Smooth muscle cell (in vitro differentiated cells): ENCODE measurements at regions not wholly inside any gene's neighbourhood (a gene's known extent, or its start where the extent isn't known, plus 50 kb on each side); places are given as distances from the start of the nearest gene placed in this dataset.

Source experiments
- DNase-seq: peaks from one replicate; lab custom pipeline; 2025; ENCODE audit not compliant: unreplicated experiment; lab: John Stamatoyannopoulos, UW
- H2AFZ ChIP-seq: fragments of 200-600 bp; sonication (generic); 2 replicates; pipeline ENCODE4 v1.6.0; 2016; ENCODE audit warnings: antibody characterized with exemption, low read depth, mild to moderate bottlenecking
- H3F3A ChIP-seq: fragments of 200-600 bp; sonication (generic); 2 replicates; pipeline ENCODE4 v1.6.0; 2017; ENCODE audit warnings: antibody characterized with exemption, low read depth
- H3K27ac ChIP-seq: fragments of 200-600 bp; sonication (generic); 2 replicates; pipeline ENCODE4 v1.5.1; 2016; ENCODE audit warnings: low read depth, mild to moderate bottlenecking
- H3K27me3 ChIP-seq: fragments of 200-600 bp; sonication (generic); 2 replicates; pipeline ENCODE4 v1.6.1; 2016; ENCODE audit warnings: low read depth, mild to moderate bottlenecking
- H3K36me3 ChIP-seq: fragments of 200-600 bp; sonication (generic); 2 replicates; pipeline ENCODE4 v1.5.1; 2016; ENCODE audit warnings: low read depth
- H3K4me1 ChIP-seq: fragments of 200-600 bp; sonication (generic); 2 replicates; pipeline ENCODE4 v1.5.1; 2016; ENCODE audit warnings: low read depth
- H3K4me2 ChIP-seq: fragments of 200-600 bp; sonication (generic); 2 replicates; pipeline ENCODE4 v1.6.0; 2016; ENCODE audit warnings: mild to moderate bottlenecking
- H3K4me3 ChIP-seq: fragments of 200-600 bp; sonication (generic); 2 replicates; pipeline ENCODE4 v1.5.1; 2016; ENCODE audit warnings: mild to moderate bottlenecking
- H3K79me2 ChIP-seq: fragments of 200-600 bp; sonication (generic); 2 replicates; pipeline ENCODE4 v1.6.0; 2016; ENCODE audit warnings: low read depth, mild to moderate bottlenecking
- H3K9ac ChIP-seq: fragments of 200-600 bp; sonication (generic); 2 replicates; pipeline ENCODE4 v1.6.0; 2016; ENCODE audit warnings: low read depth
- H3K9me3 ChIP-seq: fragments of 200-600 bp; sonication (generic); replicated peaks from 2 replicates; pipeline ENCODE4 v1.5.1; 2016; ENCODE audit warnings: low read depth
- H4K20me1 ChIP-seq: fragments of 200-600 bp; sonication (generic); 2 replicates; pipeline ENCODE4 v1.6.0; 2016; ENCODE audit warnings: low read depth
- CTCF ChIP-seq: fragments of 200-600 bp; sonication (generic); IDR thresholded peaks from 2 replicates; pipeline ENCODE4 v1.5.1; 2017; ENCODE audit warnings: borderline replicate concordance, mild to moderate bottlenecking, antibody characterized with exemption; ENCODE audit not compliant: insufficient read depth, poor library complexity, severe bottlenecking
- WGBS: methylation state at CpG from one replicate; pipeline ENCODE4 v1.1.7; 2016; ENCODE audit warnings: low lambda C conversion rate; 5-methylcytosine and 5-hydroxymethylcytosine counted together

GRCh38 chr5:3161672-3162071, 410.2 kb upstream of the IRX2 start:
- Histone ChIP-seq H3F3A (no peaks in the 10 kb centered on the region), H3K27me3 (no peaks in the 10 kb centered on the region), H4K20me1 (no peaks in the 10 kb centered on the region), H3K4me3 (no peak overlapping the region), H3K27ac (no peak overlapping the region), H3K4me2 (no peak overlapping the region), H2AFZ (no peak overlapping the region), H3K79me2 (no peaks in the 10 kb centered on the region), H3K9me3 (no peaks in the 10 kb centered on the region), H3K4me1 (no peaks in the 10 kb centered on the region), H3K9ac (no peak overlapping the region), H3K36me3 (no peaks in the 10 kb centered on the region)
- TF ChIP-seq CTCF = no peak
- WGBS = 71% methylated on average over 8 of the region's 8 CpGs
- DNase-seq = no peak

- no peak for TF ChIP-seq CTCF
- no peak overlapping the region for H3K9ac ChIP-seq
These were observed 405.7 kb upstream of the IRX2 start for GRCh38 chr5:3157214-3157613.

GRCh38 chr5:3155717-3156116, 404.2 kb upstream of the IRX2 start:
- TF ChIP-seq CTCF = no peak
- no peak overlapping the region for H3K4me3 ChIP-seq
- H3F3A ChIP-seq = no peaks in the 10 kb centered on the region
- no peak overlapping the region for H3K4me2 ChIP-seq
- no peaks in the 10 kb centered on the region for H3K9me3 ChIP-seq
- no peak for DNase-seq
- no peaks in the 10 kb centered on the region for H4K20me1 ChIP-seq
- peak overlapping the region; percentile 47 for H2AFZ ChIP-seq
- H3K27me3 ChIP-seq = no peaks in the 10 kb centered on the region
- no peaks in the 10 kb centered on the region for H3K36me3 ChIP-seq
- 93% methylated on average over 10 of the region's 10 CpGs for WGBS
- H3K9ac ChIP-seq = no peak overlapping the region
- H3K4me1 ChIP-seq = no peaks in the 10 kb centered on the region
- H3K27ac ChIP-seq = no peak overlapping the region
- no peaks in the 10 kb centered on the region for H3K79me2 ChIP-seq

More at GRCh38 chr5:3157214-3157613, 405.7 kb upstream of the IRX2 start:
- WGBS = 70% methylated on average over 4 of the region's 4 CpGs
- Histone ChIP-seq H3K9me3 (no peaks in the 10 kb centered on the region), H3K4me1 (no peaks in the 10 kb centered on the region), H3K4me3 (no peak overlapping the region), H4K20me1 (no peaks in the 10 kb centered on the region), H3K36me3 (no peaks in the 10 kb centered on the region), H3F3A (no peaks in the 10 kb centered on the region), H3K79me2 (no peaks in the 10 kb centered on the region), H2AFZ (no peak overlapping the region), H3K27ac (no peak overlapping the region), H3K27me3 (no peaks in the 10 kb centered on the region), H3K4me2 (no peak overlapping the region)
- DNase-seq = no peak

GRCh38 chr5:3155046-3155445, 403.6 kb upstream of the IRX2 start:
- Histone ChIP-seq H3K36me3 (no peaks in the 10 kb centered on the region), H3K4me3 (no peak overlapping the region), H3K9me3 (no peaks in the 10 kb centered on the region), H3K4me2 (peak overlapping the region; percentile 44), H3K79me2 (no peaks in the 10 kb centered on the region), H3K27ac (peak overlapping the region; percentile 40), H3K4me1 (no peaks in the 10 kb centered on the region), H3F3A (no peaks in the 10 kb centered on the region), H3K27me3 (no peaks in the 10 kb centered on the region), H2AFZ (peak overlapping the region; percentile 47), H3K9ac (peak overlapping the region; percentile 1), H4K20me1 (no peaks in the 10 kb centered on the region)
- TF ChIP-seq CTCF = no peak
- WGBS = 36% methylated on average over 10 of the region's 10 CpGs
- no peak for DNase-seq
